Breast epithelium (tissue), 3 donors: ENCODE measurements at regions not wholly inside any gene's neighbourhood (a gene's known extent, or its start where the extent isn't known, plus 50 kb on each side); places are given as distances from the start of the nearest gene placed in this dataset.

Experiments used
- POLR2AphosphoS5 ChIP-seq, 3 donors: sonication (generic); formaldehyde crosslinking; IDR thresholded peaks; one replicate each; pipeline ENCODE4 v1.6.1; 2017; ENCODE audit warnings: antibody characterized with exemption in 3 of 3
- TF ChIP-seq, protein P1 (sequence below), 3 donors: fragments of 450-650 bp; IDR thresholded peaks; one replicate each; pipeline ENCODE4 v1.5.1; 2016 to 2017; ENCODE audit warnings: antibody characterized with exemption in 3 of 3, mild to moderate bottlenecking in 3 of 3, moderate library complexity in 3 of 3

DNA sequence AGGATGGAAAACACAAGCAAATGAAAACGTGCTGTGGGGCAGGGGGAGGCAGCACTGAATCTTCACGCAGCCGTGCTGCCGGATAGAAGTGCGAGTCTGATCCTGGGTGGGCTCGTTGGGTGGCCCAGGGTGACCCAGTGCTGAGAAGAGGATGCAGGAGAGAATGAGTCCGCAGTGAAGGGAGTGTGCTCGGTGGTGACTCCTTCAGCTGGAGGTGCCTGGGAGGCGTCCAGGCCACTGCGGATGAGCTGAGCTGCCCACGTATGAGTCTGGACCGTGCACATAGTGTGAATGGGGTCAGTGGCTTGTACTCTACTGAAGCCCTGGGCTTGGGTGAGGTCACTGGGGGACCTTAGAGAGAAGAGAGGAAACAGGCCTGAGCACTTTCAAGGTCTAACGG lies 190.0 kb upstream of the MGMT start:
- TF ChIP-seq, protein P1, sequence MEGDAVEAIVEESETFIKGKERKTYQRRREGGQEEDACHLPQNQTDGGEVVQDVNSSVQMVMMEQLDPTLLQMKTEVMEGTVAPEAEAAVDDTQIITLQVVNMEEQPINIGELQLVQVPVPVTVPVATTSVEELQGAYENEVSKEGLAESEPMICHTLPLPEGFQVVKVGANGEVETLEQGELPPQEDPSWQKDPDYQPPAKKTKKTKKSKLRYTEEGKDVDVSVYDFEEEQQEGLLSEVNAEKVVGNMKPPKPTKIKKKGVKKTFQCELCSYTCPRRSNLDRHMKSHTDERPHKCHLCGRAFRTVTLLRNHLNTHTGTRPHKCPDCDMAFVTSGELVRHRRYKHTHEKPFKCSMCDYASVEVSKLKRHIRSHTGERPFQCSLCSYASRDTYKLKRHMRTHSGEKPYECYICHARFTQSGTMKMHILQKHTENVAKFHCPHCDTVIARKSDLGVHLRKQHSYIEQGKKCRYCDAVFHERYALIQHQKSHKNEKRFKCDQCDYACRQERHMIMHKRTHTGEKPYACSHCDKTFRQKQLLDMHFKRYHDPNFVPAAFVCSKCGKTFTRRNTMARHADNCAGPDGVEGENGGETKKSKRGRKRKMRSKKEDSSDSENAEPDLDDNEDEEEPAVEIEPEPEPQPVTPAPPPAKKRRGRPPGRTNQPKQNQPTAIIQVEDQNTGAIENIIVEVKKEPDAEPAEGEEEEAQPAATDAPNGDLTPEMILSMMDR (IDR thresholded peaks at IDR 0.05): no peak
- no peak for TF ChIP-seq POLR2AphosphoS5 (IDR thresholded peaks at IDR 0.05)
